HUDEP-2 (cell line): ENCODE measurements at regions not wholly inside any gene's neighbourhood (a gene's known extent, or its start where the extent isn't known, plus 50 kb on each side); places are given as distances from the start of the nearest gene placed in this dataset.

Experiments used
- DNase-seq, 76 experiments: peaks; one replicate each; lab custom pipeline; 2025; ENCODE audit not compliant: unreplicated experiment in 76 of 76; lab: John Stamatoyannopoulos, UW

- no peak for DNase-seq
Measured at GRCh38 chr18:56383349-56383748, 255.0 kb downstream of the TXNL1 start.

DNA sequence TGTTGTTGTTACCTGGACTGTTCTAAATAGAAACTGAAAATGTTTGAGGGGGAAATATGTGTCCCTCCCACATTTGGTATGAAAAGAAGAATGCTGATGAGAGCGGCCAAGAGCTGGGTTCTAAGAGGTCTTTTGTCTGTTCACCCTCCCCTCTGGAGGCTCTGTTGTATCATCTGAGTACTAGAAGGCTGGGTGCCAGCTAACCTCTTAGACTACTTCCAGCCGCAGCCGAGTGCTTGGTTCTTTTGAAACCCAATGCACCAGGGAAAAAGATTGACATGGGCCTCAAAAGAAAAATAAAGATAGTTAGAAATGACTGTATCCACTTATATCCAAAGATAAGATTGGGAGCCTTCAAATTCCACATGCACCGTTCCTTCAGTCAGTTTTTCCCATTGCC lies 255.9 kb downstream of the TXNL1 start:
- no peak for DNase-seq

- DNase-seq, result no peak
Measured at GRCh38 chr18:56381196-56381595, 257.2 kb downstream of the TXNL1 start.

DNA sequence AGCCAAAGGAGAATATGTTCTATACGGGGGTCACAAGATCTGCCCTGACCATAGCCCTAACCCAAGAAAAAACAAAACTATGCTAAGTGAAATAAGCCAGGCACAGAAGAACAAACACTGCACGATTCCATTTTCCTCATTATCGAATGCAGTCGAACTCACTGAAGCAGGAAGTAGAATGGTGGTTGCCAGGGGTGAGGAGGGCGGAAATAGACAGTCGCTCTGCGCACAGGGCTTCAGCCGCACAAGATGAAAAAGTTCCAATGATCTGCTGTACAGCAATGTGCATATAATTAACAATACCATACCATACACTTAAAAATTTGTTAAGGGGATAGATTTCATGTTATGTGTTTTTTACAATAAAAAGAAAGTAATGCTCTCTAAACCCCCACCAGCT lies 257.7 kb downstream of the TXNL1 start:
- no peak for DNase-seq

DNA sequence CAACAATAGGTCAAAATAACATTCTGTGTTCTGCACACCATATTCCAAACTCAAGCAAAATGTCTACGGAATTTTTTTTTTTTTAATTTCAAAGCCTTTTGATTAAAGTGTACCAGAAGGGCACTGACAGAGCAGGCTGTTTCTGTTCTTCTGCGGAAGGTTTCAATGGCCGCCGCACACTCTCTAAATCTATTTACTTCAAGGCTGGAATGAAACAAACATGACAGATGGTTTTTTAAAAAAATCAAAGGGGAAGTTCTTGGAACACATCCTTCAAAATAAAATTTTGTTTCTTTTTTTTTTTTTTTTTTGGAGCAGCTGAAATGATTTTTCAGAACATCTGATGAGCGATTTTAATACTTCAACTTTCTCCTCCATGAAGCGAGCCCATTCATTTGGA lies 259.1 kb downstream of the TXNL1 start:
- DNase-seq, result no peak

DNA sequence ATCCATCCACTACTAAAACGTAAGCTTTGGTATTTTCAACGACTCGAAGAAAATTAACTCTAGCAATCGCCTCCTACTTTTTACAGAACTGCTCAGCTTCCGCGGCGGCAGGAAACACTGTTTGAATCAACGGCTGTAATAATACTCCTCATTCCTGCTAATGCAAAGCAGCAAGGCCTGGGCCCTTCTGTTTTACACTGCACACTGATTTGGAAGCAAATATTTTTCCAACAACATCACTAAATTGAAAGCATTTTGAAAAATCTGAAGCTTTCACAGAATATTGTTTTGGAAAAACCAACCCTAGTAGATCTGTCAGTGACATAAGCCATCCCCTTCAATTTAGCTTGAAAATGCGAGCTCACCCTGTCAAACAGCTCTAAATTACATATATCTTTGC lies 261.2 kb downstream of the TXNL1 start:
- DNase-seq, result no peak

DNA sequence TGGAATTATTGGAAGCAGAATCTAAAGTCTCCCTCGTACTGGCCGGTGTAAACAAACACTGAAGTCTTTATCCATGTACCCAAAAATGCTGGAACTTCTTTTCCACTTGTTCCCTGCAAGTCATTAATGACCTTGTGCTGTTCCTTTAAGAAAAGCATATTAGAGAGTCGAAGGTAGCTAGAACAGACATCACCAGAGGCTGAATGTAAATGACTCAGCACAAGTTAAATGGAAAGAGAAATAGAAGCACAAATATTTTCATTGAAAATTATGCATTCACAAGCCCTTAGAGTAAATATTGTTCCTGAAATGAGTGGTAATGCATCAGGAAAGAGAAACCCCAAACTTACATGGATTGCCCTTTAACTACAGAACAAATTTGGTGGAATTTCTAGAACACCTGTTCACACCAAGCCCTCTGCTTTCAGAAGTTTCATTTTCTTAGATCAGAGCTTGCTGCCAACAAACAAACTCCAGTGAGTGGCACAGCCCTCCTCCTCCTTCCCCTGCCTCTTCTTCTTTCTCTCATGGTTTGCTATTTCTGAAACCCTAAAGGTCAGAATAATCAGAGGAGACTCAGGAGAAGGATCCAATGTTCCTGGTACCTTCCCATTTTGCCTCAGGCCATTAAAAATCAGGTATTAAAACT lies 264.3 kb downstream of the TXNL1 start:
- no peak for DNase-seq

- DNase-seq, result no peak
Measured at GRCh38 chr18:56373601-56374000, 264.8 kb downstream of the TXNL1 start.

DNA sequence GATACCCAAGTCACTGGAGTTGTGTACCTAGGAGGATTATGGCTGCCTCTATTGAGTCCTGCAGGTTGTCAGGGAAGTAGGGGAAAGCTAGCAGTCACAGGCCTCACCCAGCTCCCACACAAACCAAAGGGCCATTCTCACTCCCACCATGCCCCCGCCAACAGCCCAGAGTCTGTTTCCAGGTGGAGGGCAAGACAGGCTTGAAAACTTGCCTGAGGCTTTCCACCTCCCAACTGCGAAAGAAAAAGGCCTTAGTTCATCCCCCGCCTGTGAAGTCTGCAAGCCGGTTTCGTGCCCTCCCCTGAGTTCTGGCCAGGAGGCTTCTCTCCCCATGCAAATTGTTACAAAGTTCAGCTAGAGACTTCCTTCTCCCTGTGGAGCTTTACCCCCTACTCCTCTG lies 270.3 kb downstream of the TXNL1 start:
- DNase-seq, result no peak

- no peak for DNase-seq
Measured at GRCh38 chr18:56358608-56359280, 279.6 kb downstream of the TXNL1 start.

DNA sequence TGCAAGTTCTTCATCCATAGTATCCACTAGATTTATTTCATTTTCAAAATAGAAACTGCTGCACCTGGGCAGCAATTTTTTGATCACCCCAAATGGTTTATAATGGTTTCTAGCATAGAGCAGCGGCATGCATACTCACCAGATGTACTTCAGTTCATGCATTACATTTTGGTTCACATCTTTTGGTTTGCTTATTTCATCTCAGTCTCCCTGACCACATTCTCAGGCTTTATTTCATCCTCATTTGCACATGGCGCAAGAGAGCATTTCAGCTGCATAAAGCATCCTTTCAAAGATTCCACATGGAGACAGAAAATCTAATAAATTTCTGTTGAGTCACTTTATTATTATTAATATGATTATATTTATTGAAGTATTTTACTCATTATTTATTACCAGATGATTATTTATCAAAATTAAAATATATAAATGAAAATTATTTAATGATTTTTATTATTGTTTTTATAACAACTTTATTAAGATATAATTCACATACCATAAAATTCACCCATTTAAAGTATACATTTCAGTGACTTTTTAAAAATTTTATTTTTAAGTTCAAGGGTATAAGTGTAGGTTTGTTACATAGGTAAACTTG lies 284.6 kb downstream of the TXNL1 start:
- no peak for DNase-seq

DNA sequence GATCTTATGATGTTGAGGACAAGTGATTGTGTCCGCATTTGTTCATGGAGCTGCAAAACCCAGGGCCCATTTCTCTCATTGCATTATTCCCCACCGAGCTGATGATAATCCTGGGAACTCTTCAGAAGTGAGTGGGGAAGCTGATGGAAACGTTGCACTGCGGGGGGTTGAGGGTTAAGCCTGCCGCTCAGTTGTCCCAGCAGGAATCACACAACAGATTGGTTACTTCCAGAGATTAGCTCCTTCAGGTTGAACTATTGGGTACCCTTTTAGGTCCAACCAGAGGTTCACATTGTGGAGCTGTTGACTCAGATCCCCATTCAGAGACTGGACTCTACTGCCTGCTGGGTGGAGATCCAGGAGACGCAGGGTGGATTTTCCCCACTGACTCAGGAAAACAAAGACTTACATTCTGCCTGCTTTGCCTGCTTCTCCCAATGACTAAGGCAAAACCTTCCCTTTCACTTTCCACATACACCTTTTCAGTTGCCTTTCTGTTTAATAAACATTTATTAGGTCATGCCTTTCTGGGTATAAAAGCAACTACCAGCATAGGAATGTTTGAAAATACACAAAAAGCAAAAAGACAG lies 286.4 kb downstream of the TXNL1 start:
- DNase-seq, result no peak

DNA sequence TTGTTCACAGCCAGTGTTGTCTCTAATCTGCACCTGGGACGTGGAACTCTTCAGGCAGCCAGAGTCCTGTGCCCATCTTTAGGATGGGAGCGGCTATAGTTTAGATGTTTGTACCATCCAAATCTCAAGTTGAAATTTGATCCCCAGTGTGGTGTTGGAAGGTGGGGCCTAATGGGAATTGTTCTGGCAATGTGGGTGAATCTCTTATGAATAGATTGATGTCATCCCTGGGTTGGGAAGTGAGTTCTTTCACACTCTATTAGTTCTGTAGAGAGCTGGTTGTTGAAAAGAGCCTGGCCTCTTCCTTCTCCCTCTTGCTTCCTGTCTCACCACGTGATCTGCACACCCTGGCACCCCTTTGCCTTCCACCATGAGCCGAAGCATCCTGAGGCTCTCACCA lies 300.9 kb downstream of the TXNL1 start:
- DNase-seq, result no peak

GRCh38 chr18:56333839-56334238 lies 304.6 kb downstream of the TXNL1 start:
- DNase-seq, result no peak

DNA sequence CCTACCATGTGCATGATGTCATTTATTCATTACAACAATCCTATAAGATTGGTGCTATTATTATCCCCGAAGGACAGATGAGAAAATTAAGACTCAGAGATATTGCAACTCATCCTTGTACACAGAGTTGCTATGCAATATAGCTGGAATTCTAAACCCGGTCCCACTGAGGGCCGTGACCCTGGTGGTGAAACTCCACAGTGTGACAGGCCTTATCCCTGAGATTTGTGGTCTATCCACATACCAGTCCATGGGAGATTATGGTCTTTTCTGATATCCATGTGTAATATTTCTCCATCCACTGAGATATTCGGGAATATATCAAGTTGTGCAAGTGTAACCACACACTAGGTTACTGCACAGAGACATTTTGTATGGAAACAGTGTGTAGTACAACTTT lies 305.2 kb downstream of the TXNL1 start:
- DNase-seq, result no peak

GRCh38 chr18:56332371-56332770 lies 306.0 kb downstream of the TXNL1 start:
- no peak for DNase-seq

GRCh38 chr18:56330366-56331110 lies 307.9 kb downstream of the TXNL1 start:
- DNase-seq, result no peak

GRCh38 chr18:56329536-56329935 lies 308.9 kb downstream of the TXNL1 start:
- no peak for DNase-seq

- DNase-seq, result no peak
Measured at GRCh38 chr18:56327191-56327885, 311.1 kb downstream of the TXNL1 start.

DNA sequence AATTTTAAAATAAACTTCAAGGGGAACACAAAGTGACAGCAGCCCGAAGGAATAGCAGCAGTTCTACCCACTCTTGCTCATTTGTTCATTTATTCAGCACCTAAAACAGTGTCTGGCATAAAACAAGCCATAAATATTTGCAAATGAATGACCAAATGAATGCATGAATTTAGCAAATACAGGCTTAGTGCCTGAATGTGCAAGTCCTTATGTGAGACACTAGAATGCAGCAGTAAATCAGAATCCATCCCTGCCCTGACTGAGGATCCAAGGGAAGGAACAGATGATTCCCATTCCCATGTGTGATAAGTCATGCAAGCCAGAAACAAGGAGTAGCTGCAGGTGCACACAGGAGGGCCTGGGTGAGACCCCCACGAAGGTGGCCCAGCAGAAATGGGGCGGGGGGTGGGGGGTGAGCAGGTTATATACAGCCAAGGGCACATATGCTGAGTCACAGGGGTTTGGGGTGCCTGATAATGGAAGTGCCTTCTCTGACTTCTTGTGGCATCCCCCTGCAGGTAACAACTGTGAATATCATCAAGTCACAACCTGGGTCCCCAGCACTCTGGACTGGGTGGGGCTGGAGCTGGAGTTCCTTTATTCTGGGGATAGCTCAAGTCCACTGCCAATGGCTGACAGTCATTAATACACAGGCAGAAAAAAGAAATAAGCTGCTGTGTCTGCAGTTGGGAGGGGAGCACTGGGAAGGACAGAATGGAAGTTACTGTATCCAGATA lies 311.9 kb downstream of the TXNL1 start:
- DNase-seq, result no peak
